Cardiac fibroblast (primary cell): ENCODE measurements at regions not wholly inside any gene's neighbourhood (a gene's known extent, or its start where the extent isn't known, plus 50 kb on each side); places are given as distances from the start of the nearest gene placed in this dataset.
A peak's percentile ranks its signal among the peaks of the same experiment; 100 is the strongest.

Experiments used
- DNase-seq, 2 donors: peaks; one replicate each; pipeline versions ENCODE4 v3.0.0 to v3.0.0-alpha.2; 2010; ENCODE audit warnings: low read depth in 2 of 2
- H3K4me3 ChIP-seq, 2 donors: replicated peaks in 1 of 2; 1 replicate in 1 of 2; 2 replicates in 1 of 2; pipeline ENCODE4 v1.5.1; 2011; ENCODE audit warnings: low read depth in 2 of 2, low read length in 2 of 2, mild to moderate bottlenecking in 2 of 2, moderate library complexity in 1 of 2
- TF ChIP-seq, protein P1 (sequence below): IDR thresholded peaks from one replicate; pipeline ENCODE4 v1.5.1; 2011; ENCODE audit warnings: low read depth, mild to moderate bottlenecking, low read length, inconsistent platforms

DNA sequence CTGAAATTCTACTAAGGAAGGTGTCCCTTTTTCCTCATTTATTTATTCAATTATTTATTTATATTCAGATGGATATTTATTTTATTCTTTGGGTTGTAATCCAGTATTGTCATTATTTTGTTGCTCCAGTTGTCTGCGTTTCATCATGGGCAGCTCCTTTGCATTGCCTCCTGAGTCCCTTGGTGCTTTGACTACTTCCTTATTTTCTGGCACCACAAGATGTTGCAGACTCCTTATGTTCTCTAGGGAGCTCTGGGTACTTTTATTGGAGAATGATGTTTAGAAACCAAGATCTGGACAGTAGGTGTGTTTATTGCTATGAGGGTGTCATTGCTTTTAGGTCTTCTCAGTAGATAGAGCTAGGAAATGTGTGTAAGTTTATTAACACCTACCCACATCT is 59.9 kb upstream of the ERRFI1 start:
- TF ChIP-seq, protein P1, sequence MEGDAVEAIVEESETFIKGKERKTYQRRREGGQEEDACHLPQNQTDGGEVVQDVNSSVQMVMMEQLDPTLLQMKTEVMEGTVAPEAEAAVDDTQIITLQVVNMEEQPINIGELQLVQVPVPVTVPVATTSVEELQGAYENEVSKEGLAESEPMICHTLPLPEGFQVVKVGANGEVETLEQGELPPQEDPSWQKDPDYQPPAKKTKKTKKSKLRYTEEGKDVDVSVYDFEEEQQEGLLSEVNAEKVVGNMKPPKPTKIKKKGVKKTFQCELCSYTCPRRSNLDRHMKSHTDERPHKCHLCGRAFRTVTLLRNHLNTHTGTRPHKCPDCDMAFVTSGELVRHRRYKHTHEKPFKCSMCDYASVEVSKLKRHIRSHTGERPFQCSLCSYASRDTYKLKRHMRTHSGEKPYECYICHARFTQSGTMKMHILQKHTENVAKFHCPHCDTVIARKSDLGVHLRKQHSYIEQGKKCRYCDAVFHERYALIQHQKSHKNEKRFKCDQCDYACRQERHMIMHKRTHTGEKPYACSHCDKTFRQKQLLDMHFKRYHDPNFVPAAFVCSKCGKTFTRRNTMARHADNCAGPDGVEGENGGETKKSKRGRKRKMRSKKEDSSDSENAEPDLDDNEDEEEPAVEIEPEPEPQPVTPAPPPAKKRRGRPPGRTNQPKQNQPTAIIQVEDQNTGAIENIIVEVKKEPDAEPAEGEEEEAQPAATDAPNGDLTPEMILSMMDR = no peak

DNA sequence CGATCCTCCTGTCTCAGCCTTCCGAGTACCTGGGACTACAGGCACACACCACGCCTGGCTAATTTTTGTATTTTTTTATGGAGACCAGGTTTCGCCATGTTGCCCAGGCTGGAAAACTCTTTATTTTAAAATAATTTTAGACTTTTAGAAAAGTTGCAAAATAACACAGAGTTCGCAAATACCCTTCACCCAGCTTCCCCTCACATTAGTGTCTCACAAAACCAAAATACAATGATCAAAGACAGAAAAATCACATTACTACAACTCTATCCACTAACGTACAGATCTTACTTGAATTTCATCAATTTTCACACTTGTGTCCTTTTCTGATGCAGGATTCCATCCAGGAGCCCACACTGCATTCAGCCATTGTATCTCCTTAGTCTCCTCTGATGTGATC is 58.8 kb upstream of the ERRFI1 start:
- TF ChIP-seq, protein P1 = no peak
- no peak for DNase-seq
- H3K4me3 ChIP-seq = no peak overlapping the region

More for the DNA sequence above, 59.9 kb upstream of the ERRFI1 start:
- no peak overlapping the region for H3K4me3 ChIP-seq
- DNase-seq = no peak

DNA sequence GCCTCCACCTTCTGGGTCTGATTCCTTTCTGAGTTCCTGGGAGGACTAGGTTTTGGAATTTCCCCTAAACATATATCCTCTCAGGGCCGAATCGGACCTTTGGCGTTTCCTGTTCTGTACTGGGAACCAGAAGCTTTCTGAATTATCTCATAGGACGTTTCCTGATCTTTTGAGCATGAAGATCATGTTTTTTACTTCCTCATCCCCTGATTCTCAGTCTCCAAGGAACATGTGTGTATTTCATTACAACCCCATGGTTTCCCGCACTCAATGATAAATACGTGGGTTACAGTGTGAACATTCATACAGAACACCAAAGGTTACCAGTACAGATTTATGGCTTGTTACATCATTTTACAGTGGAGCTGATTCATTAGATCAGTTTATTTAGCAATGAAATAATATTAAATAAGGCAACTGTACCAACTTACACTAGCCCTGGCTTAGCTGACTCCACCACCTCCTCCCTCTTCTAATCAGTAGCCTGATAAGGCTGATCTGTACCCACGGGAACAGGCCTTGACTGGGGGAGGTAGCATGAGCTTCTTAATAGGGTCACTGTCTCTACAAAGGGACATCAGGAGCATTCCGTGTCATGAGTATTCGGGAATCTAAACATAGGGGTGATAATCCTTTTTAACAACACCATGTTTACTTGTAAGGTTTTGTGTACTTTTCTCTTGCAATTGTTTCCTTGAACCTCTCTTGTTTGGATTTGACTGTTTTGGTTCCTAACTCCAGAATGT is 57.8 kb upstream of the ERRFI1 start:
- H3K4me3 ChIP-seq = no peak overlapping the region
- TF ChIP-seq, protein P1 = no peak
- peak; percentile 78 to 84 for DNase-seq

DNA sequence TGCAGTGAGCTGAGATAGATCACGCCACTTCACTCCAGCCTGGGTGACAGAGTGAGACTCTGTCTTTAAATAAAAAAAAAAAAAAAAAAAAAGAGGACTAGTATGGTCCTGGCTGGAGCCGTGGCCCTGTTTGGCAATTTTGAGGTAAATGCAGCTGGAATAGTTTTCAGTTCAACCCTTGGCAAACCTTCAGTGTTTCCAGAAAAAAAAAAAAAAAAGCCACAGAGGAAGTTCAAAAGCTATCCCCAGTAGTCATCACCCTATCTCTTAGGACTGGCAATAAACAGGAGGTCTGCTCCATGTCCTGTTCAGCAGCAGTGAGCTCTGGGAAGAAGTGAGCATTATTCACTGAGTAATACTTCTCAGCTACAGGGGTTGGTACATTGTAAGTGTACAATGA is 56.8 kb upstream of the ERRFI1 start:
- peak; percentile 92 to 93 for DNase-seq
- no peak overlapping the region for H3K4me3 ChIP-seq
- TF ChIP-seq, protein P1 = no peak

DNA sequence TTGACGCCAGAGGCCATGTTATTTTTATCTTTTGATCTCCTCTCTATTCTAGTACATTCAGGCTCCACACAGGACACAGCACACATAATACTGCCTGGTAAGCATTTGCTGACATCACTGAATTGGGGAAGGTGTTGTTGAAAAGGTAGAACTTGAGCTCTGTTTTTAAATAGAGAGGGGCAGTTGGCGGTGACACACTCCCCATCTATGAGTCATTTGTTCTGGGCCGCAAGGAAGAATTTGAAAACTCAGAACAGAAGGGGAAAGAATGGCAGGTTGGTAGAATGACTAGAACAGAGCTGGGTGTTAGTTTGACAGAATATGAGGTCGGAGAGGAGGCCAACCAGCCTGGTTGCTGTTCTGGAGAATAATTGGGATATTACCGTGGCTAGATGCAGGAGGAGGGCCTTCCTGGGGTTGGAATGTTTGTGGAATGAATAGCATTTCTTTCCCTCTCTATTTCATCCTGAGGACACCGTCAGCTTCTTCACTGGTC is 52.1 kb upstream of the ERRFI1 start:
- no peak overlapping the region for H3K4me3 ChIP-seq
- DNase-seq = peak; percentile 67 to 90
- TF ChIP-seq, protein P1 = no peak

DNA sequence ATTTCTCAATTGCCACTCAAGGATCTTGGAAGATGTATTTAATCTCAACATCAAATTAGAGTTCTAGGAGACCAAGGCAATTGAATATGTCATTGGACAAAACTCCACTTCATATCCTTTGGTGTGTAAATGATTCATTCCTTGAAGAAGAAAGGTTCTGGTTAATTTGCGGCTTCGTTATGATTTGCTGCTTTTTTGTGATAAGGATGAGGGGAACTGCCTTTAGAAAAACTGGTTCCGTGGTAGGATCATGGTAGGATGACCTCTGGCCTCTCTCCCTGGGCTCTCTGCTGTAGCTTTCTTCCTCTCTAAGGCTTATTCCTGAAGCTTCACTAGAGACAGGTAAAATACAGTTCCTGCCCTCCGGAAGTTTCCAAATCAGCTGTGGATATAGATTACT is 51.5 kb upstream of the ERRFI1 start:
- TF ChIP-seq, protein P1 = no peak
- DNase-seq = peak in 1 of 2 donors; percentile 11
- no peak overlapping the region for H3K4me3 ChIP-seq
